DOHH2 (cell line): ENCODE measurements at regions not wholly inside any gene's neighbourhood (a gene's known extent, or its start where the extent isn't known, plus 50 kb on each side); places are given as distances from the start of the nearest gene placed in this dataset.

Experiments used
- EZH2phosphoT487 ChIP-seq: fragments of 200-600 bp; sonication (generic); IDR thresholded peaks from 2 replicates; pipeline ENCODE4 v1.6.1; 2017; ENCODE audit warnings: borderline replicate concordance, mild to moderate bottlenecking, antibody characterized with exemption, low read length, moderate library complexity, mixed read lengths
- TF ChIP-seq, protein P1 (sequence below): fragments of 200-600 bp; sonication (generic); IDR thresholded peaks from one replicate; pipeline ENCODE4 v1.5.1; 2014; ENCODE audit warnings: antibody characterized with exemption, mild to moderate bottlenecking, low read depth, low read length; ENCODE audit not compliant: poor library complexity, severe bottlenecking

GRCh38 chr17:79469646-79470045 lies 141.2 kb downstream of the RBFOX3 start:
- TF ChIP-seq, protein P1, sequence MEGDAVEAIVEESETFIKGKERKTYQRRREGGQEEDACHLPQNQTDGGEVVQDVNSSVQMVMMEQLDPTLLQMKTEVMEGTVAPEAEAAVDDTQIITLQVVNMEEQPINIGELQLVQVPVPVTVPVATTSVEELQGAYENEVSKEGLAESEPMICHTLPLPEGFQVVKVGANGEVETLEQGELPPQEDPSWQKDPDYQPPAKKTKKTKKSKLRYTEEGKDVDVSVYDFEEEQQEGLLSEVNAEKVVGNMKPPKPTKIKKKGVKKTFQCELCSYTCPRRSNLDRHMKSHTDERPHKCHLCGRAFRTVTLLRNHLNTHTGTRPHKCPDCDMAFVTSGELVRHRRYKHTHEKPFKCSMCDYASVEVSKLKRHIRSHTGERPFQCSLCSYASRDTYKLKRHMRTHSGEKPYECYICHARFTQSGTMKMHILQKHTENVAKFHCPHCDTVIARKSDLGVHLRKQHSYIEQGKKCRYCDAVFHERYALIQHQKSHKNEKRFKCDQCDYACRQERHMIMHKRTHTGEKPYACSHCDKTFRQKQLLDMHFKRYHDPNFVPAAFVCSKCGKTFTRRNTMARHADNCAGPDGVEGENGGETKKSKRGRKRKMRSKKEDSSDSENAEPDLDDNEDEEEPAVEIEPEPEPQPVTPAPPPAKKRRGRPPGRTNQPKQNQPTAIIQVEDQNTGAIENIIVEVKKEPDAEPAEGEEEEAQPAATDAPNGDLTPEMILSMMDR = no peak
- no peak for TF ChIP-seq EZH2phosphoT487
